DMS114 treated with DMSO at 0.1 percent for 48 hours (cell line): ENCODE measurements at regions not wholly inside any gene's neighbourhood (a gene's known extent, or its start where the extent isn't known, plus 50 kb on each side); places are given as distances from the start of the nearest gene placed in this dataset.
"Not testable (repeated sequence)": the region's sequence is repeated elsewhere in the genome, so short reads cannot be mapped to it uniquely, and the experiment has no call there.

Source experiments
- DNase-seq: peaks from one replicate; lab custom pipeline; 2025; ENCODE audit not compliant: unreplicated experiment; lab: John Stamatoyannopoulos, UW

- DNase-seq: no peak
These were observed 803.9 kb upstream of the PCDH10 start for GRCh38 chr4:132344924-132345828.

- DNase-seq: no peak
These were observed 803.1 kb upstream of the PCDH10 start for GRCh38 chr4:132346016-132346415.

- not testable (repeated sequence) for DNase-seq
These were observed 797.5 kb upstream of the PCDH10 start for GRCh38 chr4:132351606-132352005.

GRCh38 chr4:132382243-132382642, 766.9 kb upstream of the PCDH10 start:
- DNase-seq: no peak

GRCh38 chr4:132383571-132384199, 765.4 kb upstream of the PCDH10 start:
- no peak for DNase-seq

- no peak for DNase-seq
These were observed 764.4 kb upstream of the PCDH10 start for GRCh38 chr4:132384709-132385108.

GRCh38 chr4:132386130-132386529, 763.0 kb upstream of the PCDH10 start:
- no peak for DNase-seq

GRCh38 chr4:132387060-132387459, 762.0 kb upstream of the PCDH10 start:
- DNase-seq: no peak

GRCh38 chr4:132395561-132395960, 753.5 kb upstream of the PCDH10 start:
- no peak for DNase-seq

GRCh38 chr4:132396636-132397035, 752.5 kb upstream of the PCDH10 start:
- DNase-seq: no peak

GRCh38 chr4:132417220-132417619, 731.9 kb upstream of the PCDH10 start:
- no peak for DNase-seq

- no peak for DNase-seq
These were observed 722.0 kb upstream of the PCDH10 start for GRCh38 chr4:132427125-132427524.

- DNase-seq: no peak
These were observed 712.0 kb upstream of the PCDH10 start for GRCh38 chr4:132437117-132437516.

GRCh38 chr4:132445386-132445785, 703.7 kb upstream of the PCDH10 start:
- DNase-seq: no peak

GRCh38 chr4:132457987-132458386, 691.1 kb upstream of the PCDH10 start:
- not testable (repeated sequence) for DNase-seq

- DNase-seq: no peak
These were observed 669.6 kb upstream of the PCDH10 start for GRCh38 chr4:132479543-132479942.

- no peak for DNase-seq
These were observed 660.5 kb upstream of the PCDH10 start for GRCh38 chr4:132488555-132488954.

GRCh38 chr4:132493476-132493875, 655.6 kb upstream of the PCDH10 start:
- DNase-seq: no peak

- DNase-seq: not testable (repeated sequence)
These were observed 653.8 kb upstream of the PCDH10 start for GRCh38 chr4:132495267-132495812.

- no peak for DNase-seq
These were observed 650.9 kb upstream of the PCDH10 start for GRCh38 chr4:132498215-132498614.

GRCh38 chr4:132502096-132502552, 647.0 kb upstream of the PCDH10 start:
- DNase-seq: no peak

- DNase-seq: no peak
These were observed 644.7 kb upstream of the PCDH10 start for GRCh38 chr4:132504438-132504837.
